ENCODE measurements at regions not wholly inside any gene's neighbourhood (a gene's known extent, or its start where the extent isn't known, plus 50 kb on each side); places are given as distances from the start of the nearest gene placed in this dataset.

GRCh38 chr18:56096861-56097260, 508.9 kb upstream of the TCF4 start:
- Mint-ChIP-seq H3K9me3 (peaks cover 3 to 12% (median 5%) of the 10 kb centered on the region in 3 donors), H3K27ac (no peak overlapping the region), H3K27me3 (peaks cover 0 to 9% of the 10 kb centered on the region in 2 donors), H3K36me3 (no peaks in the 10 kb centered on the region), H3K4me3 (no peak overlapping the region), H3K4me1 (no peaks in the 10 kb centered on the region)
- H3K9me3 ChIP-seq: no peaks in the 10 kb centered on the region
- CTCF ChIA-PET: no interaction called here
- H3K36me3 ChIP-seq (ENCODE audit: control insufficient read depth in 2 of 2, extremely low read depth in 1 of 2, insufficient read depth in 1 of 2, low read length in 1 of 2): no peaks in the 10 kb centered on the region
- no peak overlapping the region for H3K4me3 ChIP-seq (ENCODE audit: control insufficient read depth in 1 of 2, extremely low read depth in 1 of 2, low read length in 1 of 2)
- POLR2A ChIA-PET: no interaction called here
- no peak for DNase-seq
- H3K4me1 ChIP-seq (ENCODE audit: control insufficient read depth in 1 of 2, extremely low read depth in 1 of 2, insufficient read depth in 2 of 2, low read length in 2 of 2): no peaks in the 10 kb centered on the region
- WGBS (ENCODE audit: insufficient coverage): 49% methylated on average over 3 of the region's 4 CpGs
- no peak overlapping the region for H3K27ac ChIP-seq (ENCODE audit: low read length)
- no peaks in the 10 kb centered on the region for H3K27me3 ChIP-seq (replicated peaks in 1 of 2; ENCODE audit: control insufficient read depth in 2 of 2, extremely low read depth in 1 of 2, insufficient read depth in 2 of 2, low read length in 1 of 2)
- ATAC-seq (replicated peaks in 1 of 4): no peak

- H3K4me3 ChIP-seq (ENCODE audit: control insufficient read depth in 1 of 2, extremely low read depth in 1 of 2, low read length in 1 of 2): no peak overlapping the region
- no peaks in the 10 kb centered on the region for H3K36me3 Mint-ChIP-seq
- H3K27ac Mint-ChIP-seq: no peak overlapping the region
- peaks cover 0 to 7% of the 10 kb centered on the region in 2 donors for H3K27me3 Mint-ChIP-seq
- ChIA-PET CTCF (no interaction called here), POLR2A (no interaction called here)
- no peak for ATAC-seq (replicated peaks in 1 of 4)
- H3K4me3 Mint-ChIP-seq: no peak overlapping the region
- H3K4me1 Mint-ChIP-seq: no peaks in the 10 kb centered on the region
- no CpG with 5 or more reads among the region's 4 CpGs for WGBS (ENCODE audit: insufficient coverage)
- H3K4me1 ChIP-seq (ENCODE audit: control insufficient read depth in 1 of 2, extremely low read depth in 1 of 2, insufficient read depth in 2 of 2, low read length in 2 of 2): no peaks in the 10 kb centered on the region
- H3K36me3 ChIP-seq (ENCODE audit: control insufficient read depth in 2 of 2, extremely low read depth in 1 of 2, insufficient read depth in 1 of 2, low read length in 1 of 2): no peaks in the 10 kb centered on the region
- H3K9me3 ChIP-seq: no peaks in the 10 kb centered on the region
- H3K9me3 Mint-ChIP-seq: peaks cover 5 to 11% (median 6%) of the 10 kb centered on the region in 3 donors
- no peak overlapping the region for H3K27ac ChIP-seq (ENCODE audit: low read length)
- H3K27me3 ChIP-seq (replicated peaks in 1 of 2; ENCODE audit: control insufficient read depth in 2 of 2, extremely low read depth in 1 of 2, insufficient read depth in 2 of 2, low read length in 1 of 2): no peaks in the 10 kb centered on the region
- DNase-seq: no peak
These were observed 501.7 kb upstream of the TCF4 start for GRCh38 chr18:56089612-56090258.

- H3K4me3 ChIP-seq (ENCODE audit: control insufficient read depth in 1 of 2, extremely low read depth in 1 of 2, low read length in 1 of 2): no peak overlapping the region
- H3K9me3 Mint-ChIP-seq: peaks cover 0 to 6% (median 4%) of the 10 kb centered on the region in 3 donors
- H3K27me3 Mint-ChIP-seq: no peaks in the 10 kb centered on the region
- H3K27ac ChIP-seq (ENCODE audit: low read length): no peak overlapping the region
- H3K9me3 ChIP-seq: no peaks in the 10 kb centered on the region
- no peak overlapping the region for H3K4me3 Mint-ChIP-seq
- DNase-seq (no peak), ATAC-seq (replicated peaks in 1 of 4) (no peak)
- CTCF ChIA-PET: no interaction called here
- H3K27me3 ChIP-seq (replicated peaks in 1 of 2; ENCODE audit: control insufficient read depth in 2 of 2, extremely low read depth in 1 of 2, insufficient read depth in 2 of 2, low read length in 1 of 2): no peaks in the 10 kb centered on the region
- H3K36me3 ChIP-seq (ENCODE audit: control insufficient read depth in 2 of 2, extremely low read depth in 1 of 2, insufficient read depth in 1 of 2, low read length in 1 of 2): no peaks in the 10 kb centered on the region
- no peaks in the 10 kb centered on the region for H3K36me3 Mint-ChIP-seq
- H3K4me1 Mint-ChIP-seq: no peaks in the 10 kb centered on the region
- H3K4me1 ChIP-seq (ENCODE audit: control insufficient read depth in 1 of 2, extremely low read depth in 1 of 2, insufficient read depth in 2 of 2, low read length in 2 of 2): no peaks in the 10 kb centered on the region
- WGBS (ENCODE audit: insufficient coverage): 50% methylated on average over 1 of the region's 7 CpGs
- POLR2A ChIA-PET: no interaction called here
- no peak overlapping the region for H3K27ac Mint-ChIP-seq
These were observed 498.8 kb upstream of the TCF4 start for GRCh38 chr18:56086786-56087185.

GRCh38 chr18:56086176-56086575, 498.2 kb upstream of the TCF4 start:
- H3K4me3 Mint-ChIP-seq: no peak overlapping the region
- no peaks in the 10 kb centered on the region for H3K27me3 ChIP-seq (replicated peaks in 1 of 2; ENCODE audit: control insufficient read depth in 2 of 2, extremely low read depth in 1 of 2, insufficient read depth in 2 of 2, low read length in 1 of 2)
- no peaks in the 10 kb centered on the region for H3K9me3 ChIP-seq
- H3K9me3 Mint-ChIP-seq: peaks cover 0 to 6% (median 4%) of the 10 kb centered on the region in 3 donors
- ChIA-PET CTCF (no interaction called here), POLR2A (no interaction called here)
- no peak overlapping the region for H3K27ac ChIP-seq (ENCODE audit: low read length)
- no peaks in the 10 kb centered on the region for H3K36me3 ChIP-seq (ENCODE audit: control insufficient read depth in 2 of 2, extremely low read depth in 1 of 2, insufficient read depth in 1 of 2, low read length in 1 of 2)
- H3K36me3 Mint-ChIP-seq: no peaks in the 10 kb centered on the region
- ATAC-seq (replicated peaks in 1 of 4) (no peak), DNase-seq (no peak)
- H3K27ac Mint-ChIP-seq: no peak overlapping the region
- no peaks in the 10 kb centered on the region for H3K4me1 ChIP-seq (ENCODE audit: control insufficient read depth in 1 of 2, extremely low read depth in 1 of 2, insufficient read depth in 2 of 2, low read length in 2 of 2)
- no peaks in the 10 kb centered on the region for H3K4me1 Mint-ChIP-seq
- H3K4me3 ChIP-seq (ENCODE audit: control insufficient read depth in 1 of 2, extremely low read depth in 1 of 2, low read length in 1 of 2): no peak overlapping the region
- H3K27me3 Mint-ChIP-seq: no peaks in the 10 kb centered on the region
- WGBS (ENCODE audit: insufficient coverage): no CpG with 5 or more reads among the region's 4 CpGs

GRCh38 chr18:56085551-56085950, 497.6 kb upstream of the TCF4 start:
- Histone ChIP-seq H3K36me3 (ENCODE audit: control insufficient read depth in 2 of 2, extremely low read depth in 1 of 2, insufficient read depth in 1 of 2, low read length in 1 of 2) (no peaks in the 10 kb centered on the region), H3K4me3 (ENCODE audit: control insufficient read depth in 1 of 2, extremely low read depth in 1 of 2, low read length in 1 of 2) (no peak overlapping the region), H3K4me1 (ENCODE audit: control insufficient read depth in 1 of 2, extremely low read depth in 1 of 2, insufficient read depth in 2 of 2, low read length in 2 of 2) (no peaks in the 10 kb centered on the region), H3K27me3 (replicated peaks in 1 of 2; ENCODE audit: control insufficient read depth in 2 of 2, extremely low read depth in 1 of 2, insufficient read depth in 2 of 2, low read length in 1 of 2) (no peaks in the 10 kb centered on the region), H3K27ac (ENCODE audit: low read length) (no peak overlapping the region), H3K9me3 (no peaks in the 10 kb centered on the region)
- Mint-ChIP-seq H3K4me3 (no peak overlapping the region), H3K36me3 (no peaks in the 10 kb centered on the region), H3K27me3 (no peaks in the 10 kb centered on the region), H3K9me3 (peaks cover 0 to 6% (median 4%) of the 10 kb centered on the region in 3 donors), H3K27ac (no peak overlapping the region), H3K4me1 (no peaks in the 10 kb centered on the region)
- no peak for DNase-seq
- POLR2A ChIA-PET: no interaction called here
- CTCF ChIA-PET: no interaction called here
- ATAC-seq (replicated peaks in 1 of 4): no peak
- 49% methylated on average over 4 of the region's 5 CpGs for WGBS (ENCODE audit: insufficient coverage)

- no peaks in the 10 kb centered on the region for H3K27me3 ChIP-seq (replicated peaks in 1 of 2; ENCODE audit: control insufficient read depth in 2 of 2, extremely low read depth in 1 of 2, insufficient read depth in 2 of 2, low read length in 1 of 2)
- no peaks in the 10 kb centered on the region for H3K36me3 ChIP-seq (ENCODE audit: control insufficient read depth in 2 of 2, extremely low read depth in 1 of 2, insufficient read depth in 1 of 2, low read length in 1 of 2)
- no peak overlapping the region for H3K4me3 ChIP-seq (ENCODE audit: control insufficient read depth in 1 of 2, extremely low read depth in 1 of 2, low read length in 1 of 2)
- CTCF ChIA-PET: no interaction called here
- Mint-ChIP-seq H3K36me3 (no peaks in the 10 kb centered on the region), H3K27me3 (no peaks in the 10 kb centered on the region), H3K4me3 (no peak overlapping the region), H3K9me3 (peaks cover 3 to 4% (median 4%) of the 10 kb centered on the region in 3 donors), H3K27ac (no peak overlapping the region), H3K4me1 (no peaks in the 10 kb centered on the region)
- no peaks in the 10 kb centered on the region for H3K9me3 ChIP-seq
- WGBS (ENCODE audit: insufficient coverage): 78% methylated on average over 3 of the region's 8 CpGs
- no peak for ATAC-seq (replicated peaks in 1 of 4)
- no peaks in the 10 kb centered on the region for H3K4me1 ChIP-seq (ENCODE audit: control insufficient read depth in 1 of 2, extremely low read depth in 1 of 2, insufficient read depth in 2 of 2, low read length in 2 of 2)
- no peak overlapping the region for H3K27ac ChIP-seq (ENCODE audit: low read length)
- no peak for DNase-seq
- POLR2A ChIA-PET: no interaction called here
These were observed 495.7 kb upstream of the TCF4 start for GRCh38 chr18:56083523-56084287.
